DOHH2 (cell line): ENCODE measurements at regions not wholly inside any gene's neighbourhood (a gene's known extent, or its start where the extent isn't known, plus 50 kb on each side); places are given as distances from the start of the nearest gene placed in this dataset.

Experiments used
- H3F3A ChIP-seq: fragments of 200-600 bp; sonication (generic), shearing (Covaris generic); 2 replicates; pipeline ENCODE4 v1.6.0; 2016; ENCODE audit warnings: antibody characterized with exemption, mild to moderate bottlenecking; ENCODE audit not compliant: control insufficient read depth, insufficient read depth
- H3K27ac ChIP-seq: fragments of 200-600 bp; sonication (generic); 2 replicates; pipeline ENCODE4 v1.5.1; 2014; ENCODE audit warnings: low read depth, mild to moderate bottlenecking, low read length, moderate library complexity
- H3K27me3 ChIP-seq: fragments of 200-600 bp; sonication (generic); 2 replicates; pipeline ENCODE4 v1.6.1; 2014; ENCODE audit warnings: mild to moderate bottlenecking, low read length, mixed read lengths; ENCODE audit not compliant: control insufficient read depth
- H3K36me3 ChIP-seq: fragments of 200-600 bp; sonication (generic); 2 replicates; pipeline ENCODE4 v1.6.1; 2014; ENCODE audit warnings: mild to moderate bottlenecking, low read length, moderate library complexity, mixed read lengths; ENCODE audit not compliant: control insufficient read depth
- H3K4me1 ChIP-seq: fragments of 200-600 bp; sonication (generic); 2 replicates; pipeline ENCODE4 v1.6.1; 2014; ENCODE audit warnings: mild to moderate bottlenecking, low read length, mixed read lengths; ENCODE audit not compliant: control insufficient read depth
- H3K4me2 ChIP-seq: fragments of 200-600 bp; sonication (generic); 2 replicates; pipeline ENCODE4 v1.6.0; 2014; ENCODE audit warnings: mild to moderate bottlenecking, low read length, moderate library complexity
- H3K4me3 ChIP-seq: fragments of 200-600 bp; sonication (generic); 2 replicates; pipeline ENCODE4 v1.5.1; 2014; ENCODE audit warnings: mild to moderate bottlenecking, low read length, mixed read lengths
- H3K79me2 ChIP-seq: fragments of 200-600 bp; sonication (generic); 2 replicates; pipeline ENCODE4 v1.6.1; 2014; ENCODE audit warnings: mild to moderate bottlenecking, low read length, mixed read lengths; ENCODE audit not compliant: control insufficient read depth
- H3K9me2 ChIP-seq: fragments of 200-600 bp; sonication (generic); replicated peaks from 2 replicates; pipeline ENCODE4 v1.6.1; 2014; ENCODE audit warnings: mild to moderate bottlenecking, low read length, mixed read lengths; ENCODE audit not compliant: control insufficient read depth
- H3K9me3 ChIP-seq: fragments of 200-600 bp; sonication (generic); 2 replicates; pipeline ENCODE4 v1.6.1; 2014; ENCODE audit warnings: antibody characterized with exemption, low read length, mixed read lengths; ENCODE audit not compliant: control insufficient read depth, insufficient read depth
- H4K20me1 ChIP-seq: fragments of 200-600 bp; sonication (generic); 2 replicates; pipeline ENCODE4 v1.6.0; 2014; ENCODE audit warnings: low read depth, mild to moderate bottlenecking, antibody characterized with exemption, low read length, moderate library complexity; ENCODE audit not compliant: control insufficient read depth, insufficient read depth
- CTCF ChIP-seq: fragments of 200-600 bp; sonication (generic); IDR thresholded peaks from one replicate; pipeline ENCODE4 v1.5.1; 2014; ENCODE audit warnings: antibody characterized with exemption, mild to moderate bottlenecking, low read depth, low read length; ENCODE audit not compliant: poor library complexity, severe bottlenecking
- EZH2phosphoT487 ChIP-seq: fragments of 200-600 bp; sonication (generic); IDR thresholded peaks from 2 replicates; pipeline ENCODE4 v1.6.1; 2017; ENCODE audit warnings: borderline replicate concordance, mild to moderate bottlenecking, antibody characterized with exemption, low read length, moderate library complexity, mixed read lengths

GRCh38 chr12:78612190-78612589, 252.4 kb upstream of the SYT1 start:
- no peaks in the 10 kb centered on the region for H3K9me2 ChIP-seq

DNA sequence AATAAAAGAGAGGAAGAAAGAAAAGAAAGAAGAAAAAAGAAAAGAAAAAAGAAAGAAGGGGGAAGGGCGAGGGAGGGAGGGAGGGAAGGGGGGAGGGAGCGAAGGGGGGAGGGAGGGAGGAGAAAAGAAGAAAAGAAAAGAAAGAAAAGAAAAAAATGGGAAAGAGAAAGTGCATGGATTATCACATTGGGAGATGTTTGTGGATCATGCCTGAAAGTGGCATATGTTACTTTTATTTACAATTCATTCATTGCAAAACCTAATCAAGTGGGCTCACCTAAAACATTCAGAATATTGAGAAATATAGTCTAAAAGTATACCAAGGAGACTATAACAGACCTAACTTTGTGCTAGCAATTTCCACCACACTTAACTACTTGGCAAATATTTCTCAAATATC, 246.9 kb upstream of the SYT1 start:
- no peaks in the 10 kb centered on the region for H3K27me3 ChIP-seq
- no peaks in the 10 kb centered on the region for H3F3A ChIP-seq
- H3K36me3 ChIP-seq: no peaks in the 10 kb centered on the region
- no peak overlapping the region for H3K4me3 ChIP-seq
- no peak overlapping the region for H3K4me2 ChIP-seq
- no peaks in the 10 kb centered on the region for H3K4me1 ChIP-seq
- no peaks in the 10 kb centered on the region for H4K20me1 ChIP-seq
- H3K9me2 ChIP-seq: no peaks in the 10 kb centered on the region
- TF ChIP-seq CTCF (no peak), EZH2phosphoT487 (no peak)
- no peak overlapping the region for H3K27ac ChIP-seq
- H3K9me3 ChIP-seq: no peaks in the 10 kb centered on the region
- H3K79me2 ChIP-seq: no peaks in the 10 kb centered on the region

More at GRCh38 chr12:78612190-78612589, 252.4 kb upstream of the SYT1 start:
- no peak for TF ChIP-seq CTCF
- TF ChIP-seq EZH2phosphoT487: no peak
- H3K27me3 ChIP-seq: no peaks in the 10 kb centered on the region
- no peaks in the 10 kb centered on the region for H3K9me3 ChIP-seq
- no peaks in the 10 kb centered on the region for H3F3A ChIP-seq
- H3K4me2 ChIP-seq: no peak overlapping the region
- no peak overlapping the region for H3K27ac ChIP-seq
- no peaks in the 10 kb centered on the region for H4K20me1 ChIP-seq
- no peaks in the 10 kb centered on the region for H3K4me1 ChIP-seq
- H3K4me3 ChIP-seq: no peak overlapping the region
- no peaks in the 10 kb centered on the region for H3K36me3 ChIP-seq
- no peaks in the 10 kb centered on the region for H3K79me2 ChIP-seq

DNA sequence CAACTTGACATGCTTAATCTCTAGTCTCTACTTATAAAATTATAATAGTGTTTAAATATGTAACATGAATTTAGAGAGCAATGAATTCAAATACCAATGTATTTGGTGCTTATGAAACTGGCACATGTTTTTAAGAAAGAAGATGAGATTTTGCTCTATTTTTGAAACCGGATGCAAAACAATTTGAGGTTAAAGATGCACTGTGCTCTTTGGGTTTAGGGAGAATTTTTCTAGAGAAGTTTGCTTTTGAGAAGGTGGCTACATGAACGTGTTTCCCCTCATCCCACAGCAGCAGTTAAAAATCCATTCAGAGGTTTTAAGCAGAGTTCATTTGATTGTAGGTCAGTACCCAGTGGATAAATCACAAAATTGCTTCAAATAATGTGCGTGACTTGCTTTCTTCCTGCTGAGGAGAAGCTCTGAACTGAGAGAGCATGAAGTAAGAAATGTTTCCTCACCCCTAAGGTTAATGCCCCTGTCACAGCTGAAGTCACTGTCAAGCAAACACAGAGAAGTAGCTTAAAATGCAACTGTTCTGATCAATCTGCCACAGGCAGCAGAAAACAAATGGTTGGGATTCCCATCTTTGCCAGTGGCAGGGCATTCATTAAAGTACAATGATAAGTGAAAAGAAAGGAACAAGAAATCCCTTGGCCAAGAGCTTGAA, 241.9 kb upstream of the SYT1 start:
- Histone ChIP-seq H3K27ac (no peak overlapping the region), H3F3A (no peaks in the 10 kb centered on the region), H3K79me2 (no peaks in the 10 kb centered on the region), H3K9me2 (no peaks in the 10 kb centered on the region), H3K4me1 (no peaks in the 10 kb centered on the region), H3K9me3 (no peaks in the 10 kb centered on the region), H3K36me3 (no peaks in the 10 kb centered on the region), H4K20me1 (no peaks in the 10 kb centered on the region), H3K4me3 (no peak overlapping the region), H3K4me2 (no peak overlapping the region), H3K27me3 (no peaks in the 10 kb centered on the region)
- TF ChIP-seq CTCF: no peak
